ENCODE measurements at regions not wholly inside any gene's neighbourhood (a gene's known extent, or its start where the extent isn't known, plus 50 kb on each side); places are given as distances from the start of the nearest gene placed in this dataset.
"Not testable (repeated sequence)": the region's sequence is repeated elsewhere in the genome, so short reads cannot be mapped to it uniquely, and the experiment has no call there.

GRCh38 chr3:55252921-55253320 is 234.2 kb downstream of the WNT5A start:
- TF ChIP-seq POLR2A (IDR thresholded peaks at IDR 0.05) = no peak
- TF ChIP-seq EP300 (IDR thresholded peaks at IDR 0.05; ENCODE audit: low read depth) = no peak
- TF ChIP-seq CTCF (IDR thresholded peaks at IDR 0.05) = no peak
- TF ChIP-seq POLR2AphosphoS5 (IDR thresholded peaks at IDR 0.05) = no peak
- Histone ChIP-seq H3K4me1 (no peaks in the 10 kb centered on the region), H3K27me3 (no peaks in the 10 kb centered on the region), H3K4me3 (no peak overlapping the region), H3K9me3 (no peaks in the 10 kb centered on the region), H3K27ac (no peak overlapping the region), H3K36me3 (no peaks in the 10 kb centered on the region)
- in situ Hi-C loops (cut with MboI; ENCODE audit: low pct_ligation_motif_present in 1 of 4, low pct_unique_long_range_greater_than_20kb in 1 of 4, low sequenced_read_pairs in 3 of 4) = no loop called here
- no peak for DNase-seq
- intact Hi-C loops (cut with DNase I; ENCODE audit: low total_unique reads) = no loop called here

GRCh38 chr3:55249156-55249555 is 237.9 kb downstream of the WNT5A start:
- H3K9me3 ChIP-seq; H3K4me3 ChIP-seq; H3K27ac ChIP-seq; H3K36me3 ChIP-seq; H3K4me1 ChIP-seq; intact Hi-C loops (cut with DNase I; ENCODE audit: low total_unique reads); H3K27me3 ChIP-seq; DNase-seq; in situ Hi-C loops (cut with MboI; ENCODE audit: low pct_ligation_motif_present in 1 of 4, low pct_unique_long_range_greater_than_20kb in 1 of 4, low sequenced_read_pairs in 3 of 4): not testable (repeated sequence)
- WGBS, 2 donors (ENCODE audit: low coverage in 1 of 2) = 92 to 93% methylated on average over 4 to 6 of the region's 6 CpGs

- no peaks in the 10 kb centered on the region for H3K9me3 ChIP-seq
- in situ Hi-C loops (cut with MboI; ENCODE audit: low pct_ligation_motif_present in 1 of 4, low pct_unique_long_range_greater_than_20kb in 1 of 4, low sequenced_read_pairs in 3 of 4) (no loop called here), intact Hi-C loops (cut with DNase I; ENCODE audit: low total_unique reads) (no loop called here)
- no peaks in the 10 kb centered on the region for H3K27me3 ChIP-seq
- TF ChIP-seq CTCF (IDR thresholded peaks at IDR 0.05) (no peak), POLR2A (IDR thresholded peaks at IDR 0.05) (no peak), POLR2AphosphoS5 (IDR thresholded peaks at IDR 0.05) (no peak), EP300 (IDR thresholded peaks at IDR 0.05; ENCODE audit: low read depth) (no peak)
- H3K4me3 ChIP-seq = no peak overlapping the region
- no peak for DNase-seq
- H3K36me3 ChIP-seq = no peaks in the 10 kb centered on the region
- H3K4me1 ChIP-seq = no peaks in the 10 kb centered on the region
- H3K27ac ChIP-seq = no peak overlapping the region
- WGBS, 2 donors (ENCODE audit: low coverage in 1 of 2) = 35 to 43% methylated on average over 2 to 3 of the region's 3 CpGs
Observed at GRCh38 chr3:55247666-55248065, 239.4 kb downstream of the WNT5A start.

GRCh38 chr3:55246033-55246432 is 241.1 kb downstream of the WNT5A start:
- TF ChIP-seq CTCF (IDR thresholded peaks at IDR 0.05) = no peak
- TF ChIP-seq EP300 (IDR thresholded peaks at IDR 0.05; ENCODE audit: low read depth) = no peak
- no peak for TF ChIP-seq POLR2AphosphoS5 (IDR thresholded peaks at IDR 0.05)
- TF ChIP-seq POLR2A (IDR thresholded peaks at IDR 0.05) = no peak
- no peaks in the 10 kb centered on the region for H3K9me3 ChIP-seq
- no peak for DNase-seq
- H3K27ac ChIP-seq = no peak overlapping the region
- no peak overlapping the region for H3K4me3 ChIP-seq
- no peaks in the 10 kb centered on the region for H3K4me1 ChIP-seq
- in situ Hi-C loops (cut with MboI; ENCODE audit: low pct_ligation_motif_present in 1 of 4, low pct_unique_long_range_greater_than_20kb in 1 of 4, low sequenced_read_pairs in 3 of 4) (no loop called here), intact Hi-C loops (cut with DNase I; ENCODE audit: low total_unique reads) (no loop called here)
- H3K27me3 ChIP-seq = no peaks in the 10 kb centered on the region
- 67 to 78% methylated on average over 4 to 5 of the region's 5 CpGs for WGBS, 2 donors (ENCODE audit: low coverage in 1 of 2)
- H3K36me3 ChIP-seq = no peaks in the 10 kb centered on the region

GRCh38 chr3:55245351-55245750 is 241.8 kb downstream of the WNT5A start:
- in situ Hi-C loops (cut with MboI; ENCODE audit: low pct_ligation_motif_present in 1 of 4, low pct_unique_long_range_greater_than_20kb in 1 of 4, low sequenced_read_pairs in 3 of 4) (no loop called here), intact Hi-C loops (cut with DNase I; ENCODE audit: low total_unique reads) (no loop called here)
- Histone ChIP-seq H3K36me3 (no peaks in the 10 kb centered on the region), H3K27ac (no peak overlapping the region), H3K9me3 (no peaks in the 10 kb centered on the region), H3K4me1 (no peaks in the 10 kb centered on the region), H3K27me3 (no peaks in the 10 kb centered on the region), H3K4me3 (no peak overlapping the region)
- WGBS, 2 donors (ENCODE audit: low coverage in 1 of 2) = 58 to 63% methylated on average over 2 of the region's 2 CpGs
- TF ChIP-seq POLR2AphosphoS5 (IDR thresholded peaks at IDR 0.05) (no peak), CTCF (IDR thresholded peaks at IDR 0.05) (no peak), POLR2A (IDR thresholded peaks at IDR 0.05) (no peak), EP300 (IDR thresholded peaks at IDR 0.05; ENCODE audit: low read depth) (no peak)
- no peak for DNase-seq
